RWPE1 (cell line): ENCODE measurements at regions not wholly inside any gene's neighbourhood (a gene's known extent, or its start where the extent isn't known, plus 50 kb on each side); places are given as distances from the start of the nearest gene placed in this dataset.

Source experiments
- CTCF ChIA-PET: fragments of 350-600 bp; sonication (Branson Sonifier 250); formaldehyde crosslinking; extraction: SDS; loops from one replicate; lab custom pipeline; 2021; lab: Yijun Ruan, JAX
- POLR2A ChIA-PET: fragments of 400-600 bp; formaldehyde crosslinking; extraction: SDS; loops from one replicate; lab custom pipeline; 2020; ENCODE audit warnings: antibody characterized with exemption; ENCODE audit not compliant: low non-redundant PET; lab: Yijun Ruan, JAX
- DNase-seq: peaks from one replicate; pipeline ENCODE4 v3.0.0; 2012; ENCODE audit warnings: low spot score
- H3K27ac ChIP-seq: fragments of 450-650 bp; 2 replicates; pipeline ENCODE4 v1.5.1; 2017
- TF ChIP-seq, protein P1 (sequence below): fragments of 450-650 bp; conservative IDR thresholded peaks from 2 replicates; pipeline ENCODE4 v1.5.1; 2017; ENCODE audit warnings: low read depth, mild to moderate bottlenecking

DNA sequence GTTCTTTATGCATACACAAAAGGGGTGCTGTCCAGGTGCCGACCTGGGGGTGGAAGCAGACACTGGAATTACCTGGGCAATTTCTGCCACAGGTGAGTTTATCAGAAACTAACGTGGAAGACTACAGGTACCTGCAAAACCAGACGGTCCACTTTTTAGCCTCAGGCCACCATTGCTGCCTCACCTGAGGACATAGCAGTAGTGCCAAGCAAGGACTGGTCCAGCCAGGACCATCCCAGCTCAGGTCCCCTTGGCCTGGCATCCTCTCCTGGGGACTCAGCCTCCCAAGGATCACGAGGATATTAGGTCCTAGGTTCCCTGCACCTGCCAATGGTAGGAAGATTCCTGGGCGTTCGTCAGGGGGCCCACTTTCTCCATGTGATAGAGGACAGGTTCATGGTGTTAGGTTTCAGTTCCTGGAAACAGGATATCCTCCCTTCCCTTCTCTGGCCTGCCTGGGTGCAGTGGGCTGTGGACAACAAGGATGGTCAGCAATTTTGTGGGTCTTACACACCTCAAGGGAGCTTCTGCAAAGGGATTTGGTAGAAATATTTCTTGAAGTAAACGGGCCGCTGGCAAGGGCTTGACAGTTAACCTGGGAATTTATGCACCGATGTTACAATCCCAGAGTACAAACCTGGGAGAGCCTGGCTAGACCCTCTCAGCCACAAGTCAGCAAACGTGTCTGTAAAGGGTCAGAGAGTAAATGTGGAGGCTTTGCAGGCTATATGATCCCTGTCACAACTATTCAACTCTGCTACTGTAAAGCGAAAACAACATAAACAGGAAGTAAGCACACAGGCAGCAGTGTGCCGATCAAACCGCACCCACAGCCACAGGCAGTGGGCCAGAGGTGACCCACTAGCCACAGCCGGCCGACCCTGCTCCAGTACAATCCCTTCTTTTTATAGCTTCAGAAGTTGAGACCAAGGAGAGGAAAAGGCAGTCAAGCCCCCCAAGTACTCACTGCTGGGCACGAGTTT is 71.4 kb upstream of the RAB4A start:
- ChIA-PET POLR2A (no interaction called here), CTCF (interaction anchor here (0.6 kb wide), 2 partner anchors 286 to 1069 kb away, joined by 3 read pairs; no protein-coding TSS in a partner anchor)
- no peak overlapping the region for H3K27ac ChIP-seq

DNA sequence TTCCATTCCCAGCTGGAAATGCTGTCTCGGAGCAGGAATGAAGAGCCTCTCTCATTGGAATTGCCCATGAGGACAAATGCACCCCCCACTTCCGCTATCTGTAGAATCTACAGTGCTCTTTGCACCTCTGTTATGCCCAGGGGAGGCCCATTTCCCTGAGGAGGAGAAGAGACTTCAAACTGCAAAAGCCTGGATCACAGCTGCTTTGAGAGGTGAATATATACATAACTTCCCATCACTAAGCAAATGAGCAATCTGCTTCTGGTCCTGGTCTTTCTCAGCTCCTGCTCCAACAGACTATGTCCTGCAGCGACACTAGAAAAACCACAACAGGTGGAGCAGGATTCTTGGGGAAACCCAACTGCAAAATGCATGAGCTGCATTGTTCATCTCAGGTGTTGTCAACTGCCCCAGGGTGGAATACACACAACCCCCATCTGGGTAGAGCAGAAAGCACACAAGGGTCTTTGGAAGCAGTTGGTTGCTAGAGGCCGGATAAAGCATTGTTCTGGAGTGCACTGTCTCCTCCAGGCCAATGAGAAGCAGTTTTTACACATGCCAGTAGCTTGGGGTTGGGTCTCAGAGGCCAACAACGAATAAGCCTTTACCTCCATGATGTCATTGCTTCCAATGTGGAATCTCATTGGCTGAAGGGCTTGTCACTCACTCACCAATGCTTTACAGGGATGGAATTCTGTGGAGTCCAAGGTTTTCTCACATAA is 67.7 kb upstream of the RAB4A start:
- TF ChIP-seq, protein P1, sequence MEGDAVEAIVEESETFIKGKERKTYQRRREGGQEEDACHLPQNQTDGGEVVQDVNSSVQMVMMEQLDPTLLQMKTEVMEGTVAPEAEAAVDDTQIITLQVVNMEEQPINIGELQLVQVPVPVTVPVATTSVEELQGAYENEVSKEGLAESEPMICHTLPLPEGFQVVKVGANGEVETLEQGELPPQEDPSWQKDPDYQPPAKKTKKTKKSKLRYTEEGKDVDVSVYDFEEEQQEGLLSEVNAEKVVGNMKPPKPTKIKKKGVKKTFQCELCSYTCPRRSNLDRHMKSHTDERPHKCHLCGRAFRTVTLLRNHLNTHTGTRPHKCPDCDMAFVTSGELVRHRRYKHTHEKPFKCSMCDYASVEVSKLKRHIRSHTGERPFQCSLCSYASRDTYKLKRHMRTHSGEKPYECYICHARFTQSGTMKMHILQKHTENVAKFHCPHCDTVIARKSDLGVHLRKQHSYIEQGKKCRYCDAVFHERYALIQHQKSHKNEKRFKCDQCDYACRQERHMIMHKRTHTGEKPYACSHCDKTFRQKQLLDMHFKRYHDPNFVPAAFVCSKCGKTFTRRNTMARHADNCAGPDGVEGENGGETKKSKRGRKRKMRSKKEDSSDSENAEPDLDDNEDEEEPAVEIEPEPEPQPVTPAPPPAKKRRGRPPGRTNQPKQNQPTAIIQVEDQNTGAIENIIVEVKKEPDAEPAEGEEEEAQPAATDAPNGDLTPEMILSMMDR: no peak
- ChIA-PET CTCF (no interaction called here), POLR2A (no interaction called here)
- H3K27ac ChIP-seq: no peak overlapping the region
- DNase-seq: peak; percentile 75

More for the DNA sequence above, 71.4 kb upstream of the RAB4A start:
- DNase-seq: no peak
- TF ChIP-seq, protein P1: no peak

DNA sequence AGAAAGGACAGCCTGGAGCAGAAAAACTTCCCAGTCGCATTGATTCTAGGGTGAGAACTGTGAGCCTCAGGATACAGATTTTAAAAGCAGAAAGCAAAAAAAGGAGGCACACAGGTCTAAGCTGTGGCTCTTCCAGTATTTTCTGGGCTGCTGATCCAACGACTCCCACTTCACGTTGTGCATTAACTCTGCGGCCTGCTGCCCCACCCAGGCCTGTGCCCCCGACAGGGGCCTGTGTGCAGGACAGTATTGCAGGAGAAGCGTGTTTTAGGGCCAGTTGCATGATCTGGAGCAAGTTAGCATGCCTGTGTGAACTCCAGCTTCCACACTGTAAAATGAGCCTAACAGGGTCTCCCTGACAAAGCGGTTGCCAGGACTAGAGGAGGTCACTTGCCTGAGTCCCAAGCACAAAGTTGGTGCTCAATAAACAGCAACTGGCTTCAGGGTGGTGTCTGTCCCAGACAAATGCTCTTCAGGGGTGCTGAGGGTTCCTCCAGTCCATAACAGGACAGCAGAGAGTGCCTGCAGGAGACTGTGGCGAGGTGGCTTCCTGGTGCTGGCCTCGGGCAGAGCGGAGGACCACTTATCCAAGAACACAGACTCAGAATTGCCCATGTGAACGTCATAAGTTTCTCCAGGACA is 66.8 kb upstream of the RAB4A start:
- TF ChIP-seq, protein P1: no peak
- DNase-seq: no peak
- CTCF ChIA-PET: no interaction called here
- POLR2A ChIA-PET: no interaction called here
- no peak overlapping the region for H3K27ac ChIP-seq

DNA sequence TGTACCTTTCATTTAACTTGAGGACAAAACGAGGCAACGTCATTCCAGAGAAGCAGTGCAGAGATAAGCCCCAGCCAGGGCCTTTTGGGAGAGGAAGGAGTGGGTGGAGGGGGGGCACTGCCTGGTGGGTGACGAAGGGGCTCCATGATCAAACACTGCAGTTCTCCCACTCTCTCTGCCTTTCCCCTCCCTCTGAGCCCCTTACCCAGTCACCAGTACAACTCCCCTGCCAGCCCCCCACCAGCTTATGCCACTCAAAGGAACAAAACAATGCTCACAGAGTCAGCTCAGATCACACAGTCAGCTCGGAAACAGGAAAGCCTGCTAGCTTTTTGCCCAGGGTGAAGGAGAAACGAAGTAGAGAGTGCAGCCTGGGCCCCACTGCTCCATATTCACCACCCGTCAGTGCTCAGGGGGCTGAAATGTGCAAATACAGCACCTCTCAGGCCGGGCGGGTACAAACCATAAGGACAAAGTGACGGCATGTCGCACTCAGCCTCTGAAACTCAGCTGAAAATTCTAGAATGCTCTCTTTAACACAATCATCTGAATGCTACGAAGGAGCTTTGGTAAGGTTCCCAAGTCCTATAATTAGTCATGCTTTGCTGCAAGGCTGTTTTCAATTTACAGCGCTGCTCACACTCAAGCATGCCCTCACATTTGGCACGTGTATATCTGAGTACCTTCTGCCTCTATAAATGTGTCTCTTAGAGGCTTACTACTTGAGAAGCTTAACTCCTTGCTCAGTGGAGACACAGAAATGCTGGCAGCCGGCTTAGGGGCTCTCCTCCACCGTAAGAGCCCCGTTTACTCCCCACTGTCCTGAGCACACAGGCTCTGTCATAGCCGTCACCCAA is 65.8 kb upstream of the RAB4A start:
- TF ChIP-seq, protein P1: no peak
- H3K27ac ChIP-seq: no peak overlapping the region
- no peak for DNase-seq
- ChIA-PET CTCF (no interaction called here), POLR2A (no interaction called here)

DNA sequence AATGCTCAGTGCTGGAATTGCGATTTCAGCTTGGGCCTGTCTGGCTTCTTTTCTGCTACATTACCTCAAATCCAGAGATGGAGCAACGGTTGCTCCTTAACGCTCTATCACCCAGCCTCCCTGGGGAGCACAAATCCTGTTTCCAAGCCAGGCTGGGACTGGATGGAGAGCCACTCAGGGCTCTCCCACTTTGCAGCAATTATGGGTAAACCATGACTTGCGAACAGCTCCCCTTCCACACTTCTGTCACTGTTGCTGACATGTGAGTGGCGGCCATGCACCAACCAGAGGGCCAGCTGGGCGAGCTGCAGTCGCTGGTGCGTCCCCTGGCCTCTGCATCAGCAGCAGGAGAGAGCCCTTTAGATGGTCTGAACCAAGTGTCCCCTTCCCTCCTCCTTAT is 65.1 kb upstream of the RAB4A start:
- no peak overlapping the region for H3K27ac ChIP-seq
- TF ChIP-seq, protein P1: no peak
- CTCF ChIA-PET: no interaction called here
- DNase-seq: no peak
- POLR2A ChIA-PET: no interaction called here
